Epithelial cell of proximal tubule (primary cell): ENCODE measurements at regions not wholly inside any gene's neighbourhood (a gene's known extent, or its start where the extent isn't known, plus 50 kb on each side); places are given as distances from the start of the nearest gene placed in this dataset.

Experiments used
- DNase-seq: peaks from one replicate; pipeline ENCODE4 v3.0.0-alpha.2; 2011; ENCODE audit warnings: low read depth
- H3K4me3 ChIP-seq: 2 replicates; pipeline ENCODE4 v1.5.1; 2011; ENCODE audit warnings: low read depth, mild to moderate bottlenecking, low read length
- CTCF ChIP-seq: conservative IDR thresholded peaks from 2 replicates; pipeline ENCODE4 v1.5.1; 2012; ENCODE audit warnings: low read depth, mild to moderate bottlenecking, low read length

GRCh38 chr20:22127587-22127986, 422.1 kb downstream of the PAX1 start:
- no peak overlapping the region for H3K4me3 ChIP-seq
- no peak for DNase-seq
- TF ChIP-seq CTCF: no peak

- H3K4me3 ChIP-seq: no peak overlapping the region
- TF ChIP-seq CTCF: peak; percentile 35
- no peak for DNase-seq
Measured at GRCh38 chr20:22106308-22106938, 401.0 kb downstream of the PAX1 start.

- no peak overlapping the region for H3K4me3 ChIP-seq
- DNase-seq: no peak
- no peak for TF ChIP-seq CTCF
Measured at GRCh38 chr20:22101606-22102005, 396.1 kb downstream of the PAX1 start.

GRCh38 chr20:22100686-22101085, 395.2 kb downstream of the PAX1 start:
- TF ChIP-seq CTCF: no peak
- DNase-seq: no peak
- no peak overlapping the region for H3K4me3 ChIP-seq

- TF ChIP-seq CTCF: no peak
- no peak overlapping the region for H3K4me3 ChIP-seq
- DNase-seq: no peak
Measured at GRCh38 chr20:22099348-22099747, 393.9 kb downstream of the PAX1 start.

GRCh38 chr20:22098511-22098910, 393.0 kb downstream of the PAX1 start:
- no peak for TF ChIP-seq CTCF
- no peak overlapping the region for H3K4me3 ChIP-seq

GRCh38 chr20:22093122-22093521, 387.7 kb downstream of the PAX1 start:
- no peak for DNase-seq
- no peak for TF ChIP-seq CTCF
- H3K4me3 ChIP-seq: no peak overlapping the region

More at GRCh38 chr20:22098511-22098910, 393.0 kb downstream of the PAX1 start:
- DNase-seq: no peak
